Immature natural killer cell (primary cell): ENCODE measurements at regions not wholly inside any gene's neighbourhood (a gene's known extent, or its start where the extent isn't known, plus 50 kb on each side); places are given as distances from the start of the nearest gene placed in this dataset.
A peak's percentile ranks its signal among the peaks of the same experiment; 100 is the strongest.

Experiments
- DNase-seq, 3 donors: peaks; one replicate each; pipeline ENCODE4 v3.0.0; 2022; ENCODE audit warnings: mixed read lengths in 1 of 3
- H3K27ac Mint-ChIP-seq, 6 donors: one replicate each; pipeline ENCODE4 v1.8.0; 2020; ENCODE audit warnings: mixed read lengths in 6 of 6, mild to moderate bottlenecking in 5 of 6, inconsistent platforms in 4 of 6, moderate library complexity in 3 of 6
- H3K27me3 Mint-ChIP-seq, 3 donors: one replicate each; pipeline ENCODE4 v1.8.0; 2020 to 2021; ENCODE audit warnings: low read depth in 3 of 3, mild to moderate bottlenecking in 3 of 3, mixed read lengths in 3 of 3, moderate library complexity in 3 of 3, inconsistent platforms in 1 of 3
- H3K36me3 Mint-ChIP-seq, 3 donors: one replicate each; pipeline ENCODE4 v1.8.0; 2020; ENCODE audit warnings: mixed read lengths in 3 of 3, inconsistent platforms in 2 of 3, mild to moderate bottlenecking in 2 of 3
- H3K4me1 Mint-ChIP-seq, 2 donors: one replicate each; pipeline ENCODE4 v1.8.0; 2020; ENCODE audit warnings: inconsistent platforms in 2 of 2, mild to moderate bottlenecking in 2 of 2, mixed read lengths in 2 of 2, moderate library complexity in 1 of 2
- H3K4me3 Mint-ChIP-seq, 5 donors: one replicate each; pipeline ENCODE4 v1.8.0; 2020; ENCODE audit warnings: mild to moderate bottlenecking in 5 of 5, mixed read lengths in 5 of 5, inconsistent platforms in 3 of 5, moderate library complexity in 3 of 5
- H3K9me3 Mint-ChIP-seq, 6 donors: one replicate each; pipeline ENCODE4 v1.8.0; 2020; ENCODE audit warnings: mild to moderate bottlenecking in 6 of 6, mixed read lengths in 6 of 6, inconsistent platforms in 4 of 6, moderate library complexity in 3 of 6

DNA sequence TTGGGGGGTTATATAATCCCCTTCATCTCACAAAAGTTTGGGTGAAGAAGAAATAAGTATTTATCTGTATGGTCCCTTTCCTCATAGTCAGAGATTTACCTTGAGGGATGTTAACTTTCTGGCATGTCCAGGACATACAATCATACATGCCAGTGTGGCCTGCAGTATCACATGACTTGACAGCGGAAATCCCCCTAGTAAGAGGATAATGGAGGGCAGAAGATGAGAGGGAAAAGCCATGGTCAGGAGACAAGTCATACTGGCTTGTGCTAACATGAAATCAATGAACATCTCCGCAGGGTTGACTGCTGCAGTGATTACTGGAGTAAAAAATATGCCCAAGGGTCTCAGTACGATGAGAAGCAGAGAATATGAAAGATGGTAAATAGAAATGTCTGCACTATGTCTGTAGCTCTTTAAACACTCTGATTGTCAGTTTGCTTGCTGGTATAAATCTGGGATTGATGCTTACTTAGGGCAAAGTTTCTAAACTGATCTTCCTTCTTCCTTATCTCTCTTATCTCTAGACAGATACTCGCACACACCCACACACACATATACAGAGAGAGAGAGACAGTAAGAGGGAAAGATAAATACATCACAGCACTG, 1385.6 kb upstream of the ADGRL3 start:
- peaks cover 0 to 21% (median 8%) of the 10 kb centered on the region in 6 donors for H3K9me3 Mint-ChIP-seq
- no peaks in the 10 kb centered on the region for H3K27me3 Mint-ChIP-seq
- no peak overlapping the region for H3K4me3 Mint-ChIP-seq
- no peaks in the 10 kb centered on the region for H3K36me3 Mint-ChIP-seq
- no peak overlapping the region for H3K27ac Mint-ChIP-seq
- DNase-seq: no peak
- peaks cover 0 to 8% of the 10 kb centered on the region in 2 donors for H3K4me1 Mint-ChIP-seq

DNA sequence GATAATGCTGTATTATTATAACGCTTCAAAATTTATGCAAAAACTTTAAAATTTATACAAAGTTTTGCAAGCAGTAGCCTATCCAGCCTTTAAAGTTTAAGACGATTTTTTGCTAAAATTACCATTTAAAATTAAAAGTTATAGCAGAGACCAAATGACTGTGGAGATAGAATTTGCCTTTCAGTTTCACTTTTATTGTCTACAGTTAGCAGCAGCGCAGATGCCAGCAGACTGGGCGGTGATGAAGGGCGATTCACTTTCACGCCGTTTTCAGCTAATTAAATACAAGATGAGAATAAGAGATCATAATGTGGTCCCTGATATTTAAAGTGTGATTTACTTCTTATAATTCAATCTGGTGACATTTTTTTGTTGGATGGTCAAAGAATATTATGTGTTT, 1381.5 kb upstream of the ADGRL3 start:
- H3K36me3 Mint-ChIP-seq: no peaks in the 10 kb centered on the region
- H3K4me1 Mint-ChIP-seq: peaks cover 0 to 8% of the 10 kb centered on the region in 2 donors
- DNase-seq: peak in 1 of 3 donors; percentile 9
- H3K9me3 Mint-ChIP-seq: peaks cover 0 to 26% (median 19%) of the 10 kb centered on the region in 6 donors
- H3K27ac Mint-ChIP-seq: peak overlapping the region in 1 of 6 donors; percentile 66
- no peaks in the 10 kb centered on the region for H3K27me3 Mint-ChIP-seq
- H3K4me3 Mint-ChIP-seq: peak overlapping the region; percentile 69 to 81 (median 74)

DNA sequence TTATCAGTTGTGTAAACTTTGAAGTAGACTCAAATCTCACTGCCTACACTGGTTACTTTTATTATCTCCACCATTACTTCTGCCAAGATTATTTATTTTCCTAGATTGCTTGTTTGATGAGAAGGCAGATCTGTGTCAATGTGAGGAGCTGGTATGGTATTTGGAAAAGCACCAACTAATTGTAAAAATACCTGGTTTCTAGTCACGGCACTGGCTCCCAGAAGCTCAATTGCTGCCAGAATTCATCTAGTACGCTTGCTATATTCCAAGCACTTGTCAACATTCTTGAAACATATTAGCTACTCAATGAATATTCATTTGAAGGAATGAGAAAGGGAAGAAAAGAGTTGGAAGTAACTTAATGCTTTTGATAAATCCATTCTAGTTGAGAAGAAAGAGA, 1376.8 kb upstream of the ADGRL3 start:
- H3K27me3 Mint-ChIP-seq: no peaks in the 10 kb centered on the region
- peaks cover 0 to 8% of the 10 kb centered on the region in 2 donors for H3K4me1 Mint-ChIP-seq
- no peak overlapping the region for H3K27ac Mint-ChIP-seq
- H3K9me3 Mint-ChIP-seq: peaks cover 0 to 21% (median 16%) of the 10 kb centered on the region in 6 donors
- H3K4me3 Mint-ChIP-seq: no peak overlapping the region
- DNase-seq: no peak
- no peaks in the 10 kb centered on the region for H3K36me3 Mint-ChIP-seq

DNA sequence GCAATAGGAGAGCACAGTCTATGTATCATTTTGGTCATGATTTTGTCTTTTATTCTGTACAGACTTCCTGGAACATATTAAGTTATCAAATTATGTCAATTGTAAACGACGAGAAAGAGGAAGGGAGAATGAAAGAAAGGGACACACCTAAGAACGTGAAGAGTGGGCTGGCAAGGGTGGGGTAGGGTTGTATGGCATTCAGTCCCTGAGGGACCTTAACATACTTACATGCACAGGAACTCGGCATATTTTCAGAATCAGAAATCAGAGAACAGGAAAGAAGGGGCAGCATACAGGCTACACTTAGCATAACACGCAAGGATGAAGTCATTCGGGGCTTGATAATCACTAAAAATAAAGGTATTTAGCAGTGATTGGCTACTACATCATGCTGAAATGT, 1375.0 kb upstream of the ADGRL3 start:
- Mint-ChIP-seq H3K27ac (no peak overlapping the region), H3K36me3 (no peaks in the 10 kb centered on the region), H3K4me3 (no peak overlapping the region), H3K9me3 (peaks cover 0 to 27% (median 14%) of the 10 kb centered on the region in 6 donors), H3K27me3 (no peaks in the 10 kb centered on the region), H3K4me1 (no peaks in the 10 kb centered on the region)
- no peak for DNase-seq

DNA sequence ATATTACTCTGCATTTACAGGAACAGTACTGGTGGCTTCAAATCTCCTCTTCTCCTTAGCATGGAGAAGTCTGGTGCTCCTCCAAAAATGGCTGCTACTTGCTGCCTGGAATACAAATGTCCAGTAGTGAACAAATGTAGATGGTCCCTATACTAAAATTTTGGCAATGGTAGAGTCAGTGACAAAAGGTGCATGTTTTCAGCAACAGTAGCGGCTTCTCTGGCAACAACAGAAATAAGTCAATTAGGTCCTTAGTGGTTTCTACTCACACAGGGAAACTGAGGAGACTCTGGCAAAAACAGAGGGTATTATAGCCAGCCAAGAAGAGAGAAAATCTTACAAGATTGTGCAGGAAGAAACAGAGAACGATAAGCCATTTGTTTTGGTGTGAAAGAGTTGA, 1368.4 kb upstream of the ADGRL3 start:
- no peak overlapping the region for H3K4me3 Mint-ChIP-seq
- H3K36me3 Mint-ChIP-seq: no peaks in the 10 kb centered on the region
- peaks cover 4 to 17% (median 10%) of the 10 kb centered on the region in 6 donors for H3K9me3 Mint-ChIP-seq
- DNase-seq: no peak
- H3K4me1 Mint-ChIP-seq: no peaks in the 10 kb centered on the region
- no peaks in the 10 kb centered on the region for H3K27me3 Mint-ChIP-seq
- H3K27ac Mint-ChIP-seq: no peak overlapping the region

DNA sequence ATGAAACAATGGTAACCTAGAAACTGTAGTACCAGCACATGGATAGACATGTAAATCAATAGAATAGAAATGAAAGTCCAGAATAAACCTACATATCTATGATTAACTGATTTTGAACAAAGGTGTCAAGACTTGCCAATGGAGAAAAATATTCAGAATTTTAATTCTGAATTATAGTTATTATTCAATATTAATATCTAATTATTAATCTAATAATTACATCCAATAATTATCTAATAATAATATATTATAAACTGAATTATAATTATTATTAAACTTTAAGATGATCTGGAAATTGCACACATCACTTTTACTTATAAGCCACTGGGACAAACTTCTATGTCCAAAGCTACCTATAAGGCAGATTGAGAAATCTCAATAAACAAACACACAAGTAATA, 1365.2 kb upstream of the ADGRL3 start:
- no peak overlapping the region for H3K27ac Mint-ChIP-seq
- H3K4me3 Mint-ChIP-seq: no peak overlapping the region
- peaks cover 4 to 15% (median 13%) of the 10 kb centered on the region in 6 donors for H3K9me3 Mint-ChIP-seq
- no peaks in the 10 kb centered on the region for H3K4me1 Mint-ChIP-seq
- no peaks in the 10 kb centered on the region for H3K27me3 Mint-ChIP-seq
- H3K36me3 Mint-ChIP-seq: no peaks in the 10 kb centered on the region
- no peak for DNase-seq

DNA sequence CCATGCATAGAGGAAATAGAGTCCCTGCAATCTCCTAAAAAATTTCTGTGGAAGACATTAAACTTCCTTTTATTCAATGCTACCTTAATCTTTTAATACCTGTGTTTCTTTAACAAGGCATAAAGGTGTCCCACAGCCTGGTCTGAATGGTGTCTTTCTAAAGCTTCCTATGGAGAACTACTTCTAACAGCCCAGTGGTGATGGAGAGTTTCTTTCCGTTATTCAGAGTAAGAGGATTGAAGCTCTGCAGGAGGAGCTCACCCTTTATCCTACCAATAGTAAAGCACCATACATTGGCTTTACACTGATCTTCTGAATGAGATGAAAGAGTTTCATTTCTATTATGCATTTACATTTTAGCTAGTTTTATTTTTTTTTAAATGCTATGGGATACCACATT, 1362.4 kb upstream of the ADGRL3 start:
- no peak for DNase-seq
- no peak overlapping the region for H3K27ac Mint-ChIP-seq
- no peak overlapping the region for H3K4me3 Mint-ChIP-seq
- no peaks in the 10 kb centered on the region for H3K4me1 Mint-ChIP-seq
- no peaks in the 10 kb centered on the region for H3K36me3 Mint-ChIP-seq
- peaks cover 13 to 28% (median 18%) of the 10 kb centered on the region in 6 donors for H3K9me3 Mint-ChIP-seq
- H3K27me3 Mint-ChIP-seq: peaks cover 0 to 2% (median 0%) of the 10 kb centered on the region in 3 donors

DNA sequence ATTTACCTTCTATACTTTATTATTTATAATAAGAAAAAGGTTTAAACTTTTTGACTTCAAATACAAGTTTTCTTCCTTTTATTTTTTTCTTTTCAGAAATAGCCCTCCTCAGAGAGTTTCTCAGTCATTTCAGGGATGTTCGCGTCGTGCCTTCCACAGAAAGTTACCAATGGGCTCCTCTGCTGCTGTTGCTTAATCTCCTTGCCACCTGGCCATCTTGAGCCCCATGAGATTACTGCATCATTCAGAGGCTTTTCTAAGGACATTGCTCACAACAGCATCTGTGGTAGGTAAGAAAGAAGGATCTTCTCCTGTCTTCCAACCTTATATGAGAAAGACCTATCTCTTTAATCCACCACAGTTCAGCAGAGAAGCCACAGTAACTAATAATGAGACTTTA, 1361.9 kb upstream of the ADGRL3 start:
- DNase-seq: no peak
- peaks cover 15 to 33% (median 21%) of the 10 kb centered on the region in 6 donors for H3K9me3 Mint-ChIP-seq
- no peaks in the 10 kb centered on the region for H3K4me1 Mint-ChIP-seq
- peaks cover 0 to 2% (median 0%) of the 10 kb centered on the region in 3 donors for H3K27me3 Mint-ChIP-seq
- no peak overlapping the region for H3K27ac Mint-ChIP-seq
- H3K36me3 Mint-ChIP-seq: peaks cover 0 to 2% (median 0%) of the 10 kb centered on the region in 3 donors
- no peak overlapping the region for H3K4me3 Mint-ChIP-seq

DNA sequence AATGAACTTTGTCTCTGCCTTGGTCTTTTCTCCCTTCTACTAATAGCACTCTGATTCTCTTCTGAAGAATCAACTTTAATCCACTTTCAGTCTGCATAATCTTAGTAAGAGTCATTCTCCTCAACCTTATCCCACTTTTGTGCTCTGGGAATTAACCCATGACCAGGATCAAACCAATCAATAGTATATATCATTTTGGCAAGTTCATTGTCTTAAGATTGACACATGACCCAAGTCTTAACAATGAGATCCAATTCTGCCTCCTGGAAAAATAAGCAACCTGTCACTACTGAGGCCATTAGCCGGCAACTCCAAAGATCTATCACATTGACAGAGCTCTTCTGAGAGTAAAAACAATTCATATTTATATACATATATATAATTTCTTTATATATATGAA, 1358.4 kb upstream of the ADGRL3 start:
- Mint-ChIP-seq H3K4me3 (no peak overlapping the region), H3K27me3 (peaks cover 0 to 2% (median 2%) of the 10 kb centered on the region in 3 donors), H3K36me3 (peaks cover 0 to 3% (median 0%) of the 10 kb centered on the region in 3 donors), H3K4me1 (no peaks in the 10 kb centered on the region), H3K27ac (no peak overlapping the region), H3K9me3 (peaks cover 14 to 58% (median 35%) of the 10 kb centered on the region in 6 donors)
- DNase-seq: no peak

DNA sequence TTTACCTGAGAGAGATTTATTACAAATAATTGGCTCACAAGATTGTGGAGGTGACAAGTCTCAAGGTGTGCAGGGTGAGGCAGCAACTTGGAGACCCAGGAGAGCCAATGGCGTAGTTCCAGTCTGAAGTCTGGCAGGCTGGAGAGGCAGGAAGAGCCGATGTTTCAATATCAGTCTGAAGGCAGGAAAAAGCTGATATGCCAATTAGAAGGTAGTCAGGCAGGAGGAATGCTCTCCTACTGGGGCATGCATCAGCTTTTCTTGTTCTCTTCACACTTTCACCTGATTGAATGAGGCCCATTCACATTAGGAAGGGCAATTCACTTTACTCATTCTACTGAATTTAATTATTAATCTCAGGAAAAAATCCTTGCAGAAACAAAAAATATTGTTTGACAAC, 1351.7 kb upstream of the ADGRL3 start:
- no peak overlapping the region for H3K27ac Mint-ChIP-seq
- H3K36me3 Mint-ChIP-seq: no peaks in the 10 kb centered on the region
- no peak overlapping the region for H3K4me3 Mint-ChIP-seq
- H3K9me3 Mint-ChIP-seq: peaks cover 12 to 42% (median 19%) of the 10 kb centered on the region in 6 donors
- no peak for DNase-seq
- H3K27me3 Mint-ChIP-seq: peaks cover 0 to 2% (median 0%) of the 10 kb centered on the region in 3 donors
- H3K4me1 Mint-ChIP-seq: no peaks in the 10 kb centered on the region

DNA sequence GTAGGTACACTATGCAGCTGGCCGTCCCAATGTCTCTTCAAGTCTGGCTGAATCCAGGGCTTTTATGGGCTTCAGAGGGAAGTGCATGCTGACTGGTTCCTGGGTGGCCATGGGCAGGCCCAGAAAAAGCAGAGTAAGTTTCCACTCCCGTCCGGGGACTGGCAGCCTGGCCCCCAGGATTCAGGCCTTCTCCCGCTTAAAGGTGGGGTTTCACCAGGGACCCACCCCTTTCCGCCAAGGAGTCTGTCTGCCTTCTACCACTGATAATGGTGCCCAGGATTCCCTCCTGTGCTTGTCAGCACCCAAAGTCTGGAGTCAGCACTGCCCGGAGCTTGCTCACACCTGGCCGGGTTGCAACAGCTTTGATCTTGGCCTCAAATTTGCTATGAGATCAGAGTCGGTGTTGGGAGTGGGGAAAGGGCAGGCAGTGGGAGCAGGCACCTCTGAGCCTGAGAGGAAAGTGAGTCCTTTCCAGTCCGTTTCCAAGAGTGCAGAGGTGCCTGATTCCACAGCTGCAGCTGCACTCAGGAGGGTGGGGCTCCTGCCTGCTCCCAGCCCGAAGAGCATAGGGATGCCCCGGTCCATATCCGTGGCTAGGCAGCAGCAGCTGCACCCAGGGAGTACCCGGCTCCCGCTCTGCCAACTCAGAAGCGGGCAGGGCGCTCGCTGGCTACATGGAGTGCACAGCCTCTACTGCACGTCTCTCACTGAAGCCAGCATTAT, 1344.3 kb upstream of the ADGRL3 start:
- H3K27me3 Mint-ChIP-seq: no peaks in the 10 kb centered on the region
- no peak for DNase-seq

DNA sequence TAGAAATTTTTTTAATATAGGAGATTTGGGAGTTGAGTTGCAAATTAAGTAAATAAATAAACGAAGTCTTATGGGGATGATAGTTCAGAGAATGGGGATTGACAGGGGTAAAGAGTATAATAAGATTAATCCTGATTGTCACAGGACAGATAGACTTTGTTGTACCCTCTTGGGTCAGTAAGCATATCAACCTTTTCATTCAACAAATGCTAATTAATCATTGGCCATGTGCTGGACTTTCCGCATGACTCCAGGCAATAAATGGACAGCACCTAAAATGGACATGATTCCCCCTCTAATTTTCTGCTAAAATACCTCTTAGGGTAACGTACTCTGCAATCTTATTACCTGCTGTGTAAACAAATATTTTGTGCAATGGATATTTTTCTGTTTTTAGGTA, 1331.1 kb upstream of the ADGRL3 start:
- Mint-ChIP-seq H3K27ac (no peak overlapping the region), H3K4me3 (no peak overlapping the region), H3K36me3 (peaks cover 0 to 5% (median 0%) of the 10 kb centered on the region in 3 donors), H3K27me3 (no peaks in the 10 kb centered on the region), H3K4me1 (no peaks in the 10 kb centered on the region), H3K9me3 (peaks cover 12 to 44% (median 27%) of the 10 kb centered on the region in 6 donors)
- DNase-seq: no peak

More for the DNA sequence above, 1344.3 kb upstream of the ADGRL3 start:
- Mint-ChIP-seq H3K4me3 (no peak overlapping the region), H3K36me3 (no peaks in the 10 kb centered on the region), H3K4me1 (no peaks in the 10 kb centered on the region), H3K9me3 (peaks cover 7 to 19% (median 11%) of the 10 kb centered on the region in 6 donors), H3K27ac (no peak overlapping the region)

DNA sequence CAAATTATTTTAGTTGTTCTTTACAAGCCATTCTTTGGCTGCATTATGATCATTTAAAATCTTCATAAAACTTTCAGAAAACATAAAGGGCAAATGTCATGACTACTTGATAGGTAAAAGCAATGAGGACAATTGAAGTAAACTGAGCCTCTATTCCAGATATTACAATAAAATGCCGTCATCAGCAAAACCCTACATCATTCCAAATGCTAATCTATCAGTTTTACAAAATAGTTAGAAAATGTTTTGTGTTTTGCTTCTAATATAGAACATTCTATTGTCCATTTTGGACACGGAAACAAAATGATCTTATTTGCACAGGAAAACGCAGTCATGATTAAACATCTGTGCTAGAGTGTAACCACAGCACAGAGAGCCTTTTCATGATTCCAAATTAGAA, 1330.6 kb upstream of the ADGRL3 start:
- no peak for DNase-seq
- H3K27ac Mint-ChIP-seq: no peak overlapping the region
- no peaks in the 10 kb centered on the region for H3K27me3 Mint-ChIP-seq
- H3K4me1 Mint-ChIP-seq: no peaks in the 10 kb centered on the region
- no peak overlapping the region for H3K4me3 Mint-ChIP-seq
- peaks cover 0 to 5% (median 0%) of the 10 kb centered on the region in 3 donors for H3K36me3 Mint-ChIP-seq
- H3K9me3 Mint-ChIP-seq: peaks cover 12 to 44% (median 27%) of the 10 kb centered on the region in 6 donors

DNA sequence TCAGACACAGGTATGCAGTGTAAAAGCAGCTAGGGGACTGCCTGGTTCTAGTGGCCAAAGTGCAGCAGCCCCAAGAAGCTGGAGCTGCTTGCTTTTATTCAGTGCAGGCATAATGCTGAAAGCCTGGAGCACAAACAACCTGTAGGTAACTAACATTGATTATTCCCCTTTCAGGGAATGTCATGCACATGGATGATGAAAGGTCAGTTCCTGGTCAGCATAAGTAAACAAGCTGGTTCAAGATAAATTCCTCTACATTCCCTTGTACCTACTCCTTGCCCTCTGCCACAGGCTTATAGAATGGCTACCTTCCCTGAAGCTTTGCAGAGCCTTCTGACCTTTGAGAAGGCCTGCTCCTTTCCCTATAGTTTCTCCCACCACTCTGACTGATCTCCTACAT, 1318.5 kb upstream of the ADGRL3 start:
- H3K4me3 Mint-ChIP-seq: no peak overlapping the region
- H3K9me3 Mint-ChIP-seq: peaks cover 12 to 39% (median 19%) of the 10 kb centered on the region in 6 donors
- H3K36me3 Mint-ChIP-seq: peaks cover 0 to 3% (median 0%) of the 10 kb centered on the region in 3 donors
- no peaks in the 10 kb centered on the region for H3K4me1 Mint-ChIP-seq
- no peaks in the 10 kb centered on the region for H3K27me3 Mint-ChIP-seq
- no peak for DNase-seq
- H3K27ac Mint-ChIP-seq: no peak overlapping the region
